Inferior parietal cortex (tissue), 1 donor: ENCODE measurements at regions not wholly inside any gene's neighbourhood (a gene's known extent, or its start where the extent isn't known, plus 50 kb on each side); places are given as distances from the start of the nearest gene placed in this dataset.

Experiments
- DNase-seq: peaks from one replicate; pipeline ENCODE4 v3.0.0-alpha.2; 2016; ENCODE audit errors: extremely low spot score

DNA sequence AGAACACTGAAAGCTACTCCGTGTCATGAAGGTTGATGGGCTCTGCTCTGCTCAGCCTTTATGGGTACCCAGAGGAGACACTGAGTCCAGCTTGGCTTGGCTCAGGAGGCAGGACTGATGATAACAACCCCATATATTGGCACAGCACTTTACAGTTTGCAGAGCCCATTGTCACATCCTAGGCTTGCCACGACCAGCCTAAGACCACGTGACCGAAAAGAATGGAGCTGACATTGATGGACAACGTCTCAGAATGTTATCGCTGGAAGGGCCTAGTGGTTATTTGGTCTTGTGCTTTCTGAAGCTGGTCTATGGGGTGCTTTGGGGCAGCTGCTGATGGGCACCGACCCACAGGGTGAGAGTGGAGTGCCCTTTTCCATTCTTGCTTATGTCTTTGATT is 72.9 kb upstream of the RUNX3 start:
- no peak for DNase-seq

DNA sequence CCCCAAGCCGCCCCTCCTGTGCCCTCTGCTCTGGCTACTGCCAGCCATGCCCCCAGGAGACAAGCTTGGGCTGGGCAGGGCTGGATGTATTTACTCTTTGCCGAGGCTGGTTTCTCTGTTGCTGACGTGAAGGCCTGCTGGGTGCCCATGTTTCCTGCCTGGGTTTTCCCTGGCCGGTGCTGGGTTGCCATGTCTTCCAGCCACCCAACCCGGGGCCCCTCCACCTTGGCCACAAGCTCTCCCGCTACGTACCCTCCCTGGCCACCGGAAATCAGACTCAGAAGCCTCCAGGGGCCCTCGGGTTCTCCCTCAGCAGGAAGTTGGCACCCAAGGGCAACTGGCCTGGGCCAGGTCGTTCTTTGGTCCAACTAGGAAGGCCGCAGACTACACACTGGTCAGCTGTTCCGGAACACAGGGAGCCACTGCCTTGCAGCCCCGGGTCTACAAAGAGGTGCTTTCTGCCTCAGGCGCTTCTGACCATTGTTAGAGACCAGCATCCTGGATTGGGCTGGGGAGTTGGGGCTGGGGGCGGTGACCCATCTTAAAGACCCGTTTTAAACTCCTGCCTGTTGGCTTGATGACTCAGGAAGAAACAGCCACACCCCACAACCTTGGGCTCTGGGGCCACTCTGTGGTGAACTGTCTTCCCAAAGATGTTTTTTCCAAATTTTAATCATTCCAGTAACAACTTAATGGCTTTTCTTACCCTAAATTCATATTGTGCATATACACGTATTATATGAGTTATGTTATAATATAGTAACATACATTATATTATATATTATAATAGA is 71.2 kb upstream of the RUNX3 start:
- DNase-seq, result no peak

DNA sequence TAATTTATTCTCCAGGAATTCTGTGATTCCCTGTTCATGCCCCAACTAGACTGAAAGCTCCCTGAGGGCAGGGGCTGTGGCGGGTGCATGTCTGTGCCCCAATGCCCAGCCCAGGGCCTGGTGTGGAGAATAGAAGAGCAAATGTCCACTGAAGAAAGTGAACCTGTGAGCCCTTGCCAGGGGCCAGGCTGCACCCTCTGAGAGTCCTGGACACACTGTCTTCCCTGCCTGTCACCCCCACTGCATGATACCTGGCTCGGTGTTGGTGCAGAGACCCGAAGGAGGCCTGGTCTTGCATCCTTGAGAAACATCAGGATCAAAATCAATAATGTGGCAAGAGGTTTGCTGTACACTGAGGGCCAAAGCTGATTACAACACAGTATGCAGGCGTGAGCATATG is 69.8 kb upstream of the RUNX3 start:
- no peak for DNase-seq

DNA sequence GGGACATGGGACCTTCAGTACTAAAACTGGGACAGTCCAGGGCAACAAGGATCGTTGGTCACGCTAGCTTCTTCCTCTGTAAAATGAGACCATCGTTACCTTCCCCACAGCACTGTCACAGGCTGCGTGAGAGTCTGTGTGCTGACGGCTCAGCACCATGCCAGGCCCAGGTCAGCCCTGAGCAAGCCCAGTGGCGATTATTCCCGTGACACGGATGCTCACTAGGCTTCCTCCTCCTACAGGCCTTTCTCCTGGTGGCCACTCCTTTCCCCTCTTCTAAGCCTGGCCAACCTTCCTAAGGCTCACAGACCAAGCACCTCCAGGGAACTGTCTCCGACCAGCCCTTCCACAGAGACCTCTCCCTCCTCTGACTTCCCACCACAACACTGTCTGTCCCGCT is 69.3 kb upstream of the RUNX3 start:
- DNase-seq, result no peak

DNA sequence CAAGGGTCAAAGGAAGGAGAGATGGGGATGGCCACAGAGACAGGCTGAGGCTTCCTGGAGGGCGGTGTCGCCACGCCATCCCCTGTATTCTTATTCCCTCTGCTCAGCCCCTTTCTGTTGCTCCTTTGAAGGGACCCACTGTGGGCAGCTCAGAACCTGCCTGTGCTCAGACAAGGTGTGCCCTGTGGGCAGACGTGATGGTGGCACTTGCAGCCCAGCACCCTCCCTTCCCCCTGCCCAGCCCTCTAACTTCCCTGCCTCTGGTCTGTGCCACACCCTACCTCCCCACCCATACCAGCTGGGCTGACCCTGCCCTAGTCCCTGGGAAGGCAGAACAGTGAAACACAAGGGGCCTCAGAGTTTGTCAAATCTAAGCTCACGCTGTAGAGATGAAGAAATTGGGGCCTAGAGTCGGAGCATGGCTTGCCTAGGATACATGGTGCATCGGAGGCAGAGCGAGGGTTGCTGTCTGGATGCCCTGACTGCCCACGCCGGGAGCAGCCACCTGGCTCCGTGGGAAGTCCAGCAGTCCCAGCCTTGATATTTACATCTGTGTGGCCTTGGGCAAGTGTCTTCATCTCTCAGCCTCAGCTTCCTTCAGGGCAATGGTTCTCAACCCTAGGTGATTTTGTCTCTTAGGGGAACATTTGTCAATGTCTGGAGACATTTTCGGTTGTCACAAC is 68.6 kb upstream of the RUNX3 start:
- no peak for DNase-seq

DNA sequence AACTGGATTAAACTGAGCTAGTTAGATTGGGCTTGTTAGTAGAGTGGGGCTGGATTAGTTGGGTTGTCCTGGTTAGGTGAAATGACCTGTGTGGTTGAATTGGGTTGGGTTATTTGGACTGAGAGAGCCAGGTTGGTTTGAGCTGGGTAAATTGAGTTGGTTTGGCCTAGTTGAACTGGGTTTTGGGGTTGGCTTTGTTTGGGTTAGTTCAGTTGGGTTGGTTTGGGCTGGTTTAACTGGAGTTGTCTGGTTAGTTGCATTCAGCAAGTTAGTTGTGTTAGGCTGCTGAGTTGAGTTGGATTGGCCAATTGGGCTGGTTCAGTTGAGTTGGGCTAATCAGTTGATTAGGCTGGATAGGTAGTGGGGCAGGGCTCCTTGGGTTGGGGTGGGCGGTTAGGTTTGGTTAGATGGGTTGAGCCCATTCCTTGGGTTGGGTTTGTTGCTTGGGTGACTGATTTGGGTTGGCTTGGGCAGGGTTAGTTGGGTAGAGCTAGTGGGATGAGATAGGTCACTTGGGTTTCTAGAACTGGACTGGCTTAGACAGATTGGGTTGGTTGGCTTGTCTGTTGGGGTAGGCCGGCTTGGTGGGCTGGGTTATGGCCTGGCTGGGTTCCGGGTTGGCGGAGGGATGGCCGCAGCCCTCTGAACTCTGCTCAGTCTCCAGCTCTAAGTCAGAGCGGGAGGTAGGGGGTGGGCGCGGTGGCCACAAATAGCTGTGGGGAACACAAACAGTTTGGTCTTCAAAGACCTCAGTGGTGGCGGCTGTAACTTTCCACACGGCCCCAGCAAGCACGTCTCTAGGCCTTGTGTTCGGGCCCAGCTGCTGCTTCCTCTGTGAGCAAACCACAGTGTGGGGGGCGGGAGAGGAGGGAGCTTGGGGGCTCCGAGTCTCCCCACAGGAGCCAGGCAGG is 67.2 kb upstream of the RUNX3 start:
- DNase-seq, result no peak

DNA sequence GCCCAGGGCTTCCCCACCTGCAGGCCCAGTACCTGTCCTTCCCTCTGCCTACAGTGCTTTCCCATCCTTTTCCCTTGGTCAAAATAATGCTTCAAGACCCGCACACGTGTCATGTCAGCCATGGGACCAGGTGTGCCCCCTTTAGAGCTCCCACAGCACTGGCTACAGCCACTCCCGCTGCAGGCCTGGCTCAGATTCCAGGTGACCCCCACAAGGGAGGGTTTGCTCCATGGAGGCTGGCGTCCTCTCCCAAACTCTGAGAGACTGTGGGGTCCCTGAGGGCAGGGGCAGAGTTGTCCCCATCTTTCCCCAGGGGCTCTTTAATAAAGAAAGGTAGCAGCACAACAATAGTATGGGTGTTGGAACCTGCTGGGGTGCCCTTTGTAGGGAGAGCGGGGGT is 66.4 kb upstream of the RUNX3 start:
- no peak for DNase-seq

DNA sequence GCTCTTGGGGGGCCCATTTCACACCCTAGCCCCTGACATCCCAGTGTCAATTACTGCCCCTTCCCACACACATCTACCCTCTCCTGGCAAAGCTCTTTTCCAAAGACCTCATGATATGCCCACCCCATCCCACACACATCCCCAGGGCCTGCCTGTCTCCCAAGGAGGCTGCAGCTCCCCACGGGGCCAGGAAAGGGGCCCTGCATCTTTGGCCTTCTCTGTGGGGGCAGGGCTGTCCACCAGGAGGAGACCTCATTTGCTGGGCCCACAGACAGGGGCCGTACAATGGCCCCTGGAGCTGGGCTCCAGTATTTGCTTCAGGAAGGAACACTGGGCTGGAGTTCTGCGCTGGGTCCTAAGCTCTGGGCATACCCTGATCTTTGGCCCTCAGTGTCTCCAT is 65.6 kb upstream of the RUNX3 start:
- no peak for DNase-seq

DNA sequence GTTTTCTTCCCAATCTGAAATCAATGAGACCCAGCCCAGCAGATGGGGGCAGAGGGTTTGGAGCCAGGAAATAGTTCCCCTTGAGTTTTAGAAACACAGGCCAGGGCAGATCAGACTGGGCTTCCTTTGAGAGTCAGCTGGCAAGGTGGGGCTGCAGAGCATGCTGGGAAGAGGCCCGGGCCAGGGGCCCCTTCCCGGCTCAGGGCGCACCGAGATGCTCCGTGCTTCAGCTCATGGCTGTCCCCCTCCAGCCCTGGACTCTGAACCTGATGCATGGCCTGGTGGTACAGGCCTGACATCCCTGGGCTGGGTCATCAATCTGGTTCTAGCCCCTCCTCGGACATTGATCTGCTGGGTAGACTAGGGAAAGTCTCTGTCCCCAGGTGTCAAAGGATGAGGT is 65.1 kb upstream of the RUNX3 start:
- no peak for DNase-seq

DNA sequence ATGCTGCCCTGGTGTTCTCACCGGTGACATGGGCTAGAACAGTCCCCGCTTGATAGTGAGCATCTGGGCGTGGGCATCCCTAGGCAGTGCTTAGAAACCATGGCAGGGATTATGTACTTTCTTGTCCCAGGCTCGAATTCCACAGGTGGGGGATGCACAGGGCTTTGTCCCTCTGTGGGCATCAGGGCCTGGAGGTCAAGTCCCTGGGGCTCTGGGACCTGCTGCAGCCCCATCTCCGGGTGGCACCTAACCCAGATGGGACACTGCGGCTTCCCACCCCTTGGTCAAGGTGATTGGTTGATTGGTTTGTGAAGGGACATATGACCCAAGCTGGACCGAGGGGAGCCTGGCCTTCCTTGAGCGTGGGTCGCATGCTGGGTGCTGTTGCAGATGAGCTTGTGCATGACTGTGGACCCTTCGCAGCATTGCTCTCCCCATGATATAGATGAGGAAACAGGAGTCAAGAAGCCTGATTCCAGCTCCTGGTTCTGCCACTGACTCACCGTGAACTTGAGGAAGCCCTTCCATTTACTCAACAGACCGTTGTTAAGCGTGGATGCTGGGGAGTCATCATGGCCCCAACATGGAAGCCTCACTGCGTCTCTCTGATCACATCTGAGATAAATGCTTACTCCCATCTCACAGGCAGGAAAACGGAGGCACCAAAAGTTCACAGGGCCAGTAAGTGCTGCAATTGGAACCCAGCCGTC is 64.0 kb upstream of the RUNX3 start:
- no peak for DNase-seq

DNA sequence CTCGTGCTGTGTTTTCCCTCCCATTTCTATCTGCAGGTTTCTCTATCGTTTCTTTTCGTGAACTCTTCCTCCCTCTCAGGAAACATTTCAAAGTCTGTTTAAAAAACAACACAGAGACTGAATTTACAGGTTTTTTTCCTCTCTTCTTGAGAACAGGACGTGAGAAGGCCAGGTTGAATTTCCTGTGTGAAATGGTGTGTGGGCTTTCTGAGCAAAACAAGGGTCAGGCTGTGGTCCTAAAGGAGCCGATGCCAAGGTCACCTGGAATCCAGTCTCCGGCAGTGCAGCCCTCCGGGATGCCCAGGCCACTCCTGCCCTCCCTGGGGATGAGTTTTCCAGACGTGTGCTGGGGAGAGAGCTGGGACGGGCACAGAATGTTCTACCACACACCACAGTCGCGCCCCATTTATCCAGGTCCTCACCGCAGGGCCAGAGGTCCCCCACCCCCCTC is 62.7 kb upstream of the RUNX3 start:
- DNase-seq, result no peak

DNA sequence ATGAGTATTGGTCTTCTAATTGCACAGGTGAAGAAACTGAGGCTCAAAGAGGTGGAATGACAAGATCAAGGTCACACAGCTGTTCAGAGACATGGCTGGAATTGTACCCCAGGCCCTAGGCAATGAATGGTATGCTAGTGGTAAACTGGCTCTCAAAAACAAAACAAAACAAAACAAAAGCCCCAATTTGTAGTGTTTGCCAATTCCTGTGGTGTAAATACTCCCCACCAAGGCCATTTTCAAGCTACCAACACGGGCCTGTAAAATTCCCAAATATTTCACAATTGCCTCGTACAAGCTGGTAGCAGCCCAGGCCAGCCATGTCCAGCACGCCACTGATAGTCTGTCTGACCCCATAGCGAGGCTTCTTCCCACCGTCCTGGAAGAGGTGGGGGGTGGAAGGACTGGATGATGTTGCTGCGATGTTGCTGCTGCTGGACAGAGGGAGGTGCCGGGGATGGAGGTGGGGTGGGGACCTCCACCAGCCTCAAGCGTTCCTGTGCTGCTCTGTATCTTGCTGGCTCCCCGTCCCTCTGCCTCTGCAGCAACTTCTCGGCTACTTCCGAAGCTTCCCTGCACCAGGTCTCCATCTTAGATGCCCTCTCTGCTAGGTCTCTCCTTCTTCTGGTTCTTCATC is 62.2 kb upstream of the RUNX3 start:
- no peak for DNase-seq

DNA sequence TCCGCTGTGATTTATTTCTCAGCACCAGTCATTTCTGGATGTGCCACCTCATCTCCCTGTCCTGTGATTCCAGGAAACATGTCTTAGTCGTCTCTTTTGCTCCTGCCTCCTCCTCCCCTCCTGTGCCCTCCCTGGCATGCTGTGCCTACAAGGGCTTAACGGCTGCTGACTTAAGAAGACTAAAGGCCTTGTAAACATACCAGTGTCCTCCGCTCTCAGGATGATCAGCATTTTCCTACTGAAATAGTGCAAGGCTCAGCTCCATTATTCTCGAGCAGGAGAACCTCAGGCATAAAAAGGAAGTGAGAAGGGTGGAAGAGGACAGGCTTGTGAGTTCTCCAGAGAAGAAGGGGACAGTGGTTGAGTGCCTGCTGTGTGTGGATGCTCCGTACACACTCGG is 61.6 kb upstream of the RUNX3 start:
- no peak for DNase-seq

DNA sequence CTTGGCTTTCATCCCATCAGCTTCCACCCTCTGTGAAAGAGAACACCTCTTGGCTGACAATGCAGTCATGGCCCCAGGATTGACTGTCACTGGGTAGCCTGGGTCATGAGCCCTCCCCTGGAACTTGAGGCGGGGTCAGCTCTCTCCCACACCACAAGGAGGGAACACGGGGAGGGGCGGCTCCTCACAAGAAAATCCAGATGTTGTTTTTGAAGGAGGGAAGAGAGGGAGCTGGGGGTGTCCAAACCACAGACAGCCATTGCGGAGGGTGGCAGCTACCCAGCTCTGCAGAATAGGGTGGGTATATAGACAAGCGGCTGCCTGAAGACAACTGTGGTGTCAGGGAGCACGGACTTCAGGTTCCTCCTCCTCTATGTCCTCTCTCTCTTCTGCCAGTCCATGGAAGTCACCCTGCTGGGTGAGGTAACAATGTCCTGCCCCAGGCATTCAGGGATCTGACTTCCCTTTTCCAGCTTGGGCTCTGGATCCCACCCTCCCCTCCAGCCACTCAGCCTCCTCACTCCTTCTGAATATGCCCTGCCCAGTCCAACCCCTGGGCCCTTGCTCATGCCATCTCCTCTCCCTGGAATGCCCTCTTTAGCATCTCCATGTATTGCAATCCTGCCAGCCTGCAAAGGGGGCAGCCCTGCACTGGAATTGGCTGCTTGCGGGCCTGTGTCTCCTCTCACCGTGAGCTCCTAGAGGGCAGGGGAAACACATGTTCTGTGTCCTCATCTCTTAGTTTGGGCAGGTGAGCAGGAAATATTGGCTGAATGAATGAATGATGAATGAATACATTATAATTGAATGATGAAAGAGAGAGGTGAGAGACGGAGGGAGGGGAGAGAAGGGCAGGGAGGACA is 60.9 kb upstream of the RUNX3 start:
- DNase-seq, result no peak

DNA sequence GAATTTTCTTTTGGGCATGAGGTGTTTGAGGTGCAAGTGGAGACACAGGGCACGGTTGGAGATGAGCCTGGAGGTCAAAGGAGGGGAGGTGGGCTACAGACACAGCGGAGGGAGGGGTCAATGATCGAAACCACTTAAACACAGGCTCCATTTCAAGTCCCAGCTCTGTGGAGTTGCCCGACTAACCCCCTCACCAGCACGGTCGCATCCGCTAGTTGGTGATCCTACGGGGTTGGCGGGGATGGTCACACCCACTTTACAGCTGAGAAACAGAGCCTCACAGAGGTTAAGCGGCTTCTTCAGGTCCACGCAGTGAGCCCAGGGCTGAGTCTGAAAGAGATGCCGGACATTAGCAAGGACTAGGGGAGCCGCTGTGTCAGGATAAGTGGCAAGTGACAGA is 60.1 kb upstream of the RUNX3 start:
- DNase-seq, result no peak

DNA sequence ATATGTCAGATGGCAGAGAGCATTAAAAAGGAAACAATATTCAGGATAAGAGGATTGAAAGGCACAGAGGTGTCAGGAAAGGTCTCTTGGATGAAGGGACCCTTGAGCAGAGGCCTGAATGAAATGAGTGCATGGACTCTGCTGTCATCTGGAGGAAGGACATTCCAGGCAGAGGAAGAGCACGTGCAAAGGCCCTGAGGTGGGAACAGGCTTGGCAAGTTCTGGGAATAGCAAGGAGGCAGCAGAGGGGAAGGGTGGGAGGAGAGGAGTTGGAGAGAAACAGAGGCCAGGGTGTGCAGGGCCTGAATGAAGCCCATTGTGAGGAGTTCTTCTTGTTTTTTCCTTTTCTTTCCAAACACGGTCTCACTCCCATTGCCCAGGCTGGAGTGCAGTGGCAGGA is 59.0 kb upstream of the RUNX3 start:
- DNase-seq, result no peak

DNA sequence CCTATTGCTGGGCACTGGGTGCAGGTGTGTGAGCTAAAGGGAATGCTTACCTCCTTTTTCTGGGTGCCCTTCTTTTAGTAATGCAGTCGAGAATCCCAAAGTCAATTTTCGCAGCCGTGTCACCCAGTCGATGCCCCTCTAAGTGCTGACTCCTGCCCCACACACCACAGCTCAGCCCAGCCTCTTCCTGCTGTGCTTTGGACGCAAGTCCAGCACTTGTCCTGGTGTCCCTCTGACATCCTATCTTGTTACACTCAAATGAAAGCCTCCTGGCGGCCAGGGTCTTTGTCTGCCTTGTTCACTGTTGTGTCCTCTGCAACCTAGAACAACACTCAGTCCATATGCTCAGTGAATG is 58.5 kb upstream of the RUNX3 start:
- no peak for DNase-seq

DNA sequence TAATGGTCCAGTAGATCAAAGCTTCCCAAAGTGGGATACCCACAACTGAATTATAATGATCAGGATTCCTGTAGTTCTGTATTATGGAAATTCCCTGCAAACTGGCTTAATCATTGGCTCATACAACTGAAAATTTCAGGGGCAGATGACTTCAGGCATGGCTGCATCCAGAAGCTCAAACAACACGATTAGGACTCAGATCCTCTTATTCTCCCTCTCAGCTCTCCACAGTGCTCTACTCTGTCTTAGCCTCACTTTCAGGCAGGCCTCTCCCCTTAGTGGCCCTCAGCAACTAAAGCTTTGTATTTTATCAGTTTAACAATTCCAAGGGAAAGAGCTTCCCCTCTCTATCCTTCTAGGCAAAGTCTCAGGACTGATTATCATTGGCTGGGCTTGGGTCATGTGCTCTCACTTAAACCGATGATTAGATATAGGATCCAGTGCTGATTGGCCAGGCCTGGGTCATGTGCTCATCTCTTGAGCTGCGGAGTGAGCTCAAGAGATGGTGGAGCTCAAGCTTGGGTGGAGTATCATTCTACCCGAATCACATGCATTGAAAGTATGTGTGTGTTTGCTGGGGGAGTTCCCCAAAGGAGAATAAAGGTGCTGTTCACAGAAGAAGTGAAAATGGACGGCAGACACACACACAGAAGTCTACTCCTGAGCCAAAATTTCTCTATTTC is 57.9 kb upstream of the RUNX3 start:
- no peak for DNase-seq

DNA sequence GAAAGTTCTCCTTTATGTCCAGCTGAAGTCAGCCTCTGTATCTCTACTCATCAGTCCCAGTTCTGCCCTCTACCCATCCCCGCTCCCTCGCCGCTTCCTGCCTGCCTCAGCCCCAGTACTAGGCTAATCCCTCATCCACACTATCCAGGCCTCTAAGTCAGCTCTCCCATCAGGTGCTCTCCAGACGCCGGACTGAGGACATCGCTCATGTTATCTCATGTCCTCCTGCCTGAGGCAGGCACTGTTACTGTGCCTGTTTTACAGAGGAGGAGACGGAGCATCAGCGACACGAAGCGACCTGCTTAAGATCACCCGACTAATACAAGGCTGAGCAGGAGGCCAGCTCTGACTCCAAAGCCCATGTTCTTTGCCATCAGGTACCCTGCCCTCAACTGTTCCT is 57.3 kb upstream of the RUNX3 start:
- DNase-seq, result no peak
